Activated naive CD4-positive, alpha-beta T cell treated with anti-CD3 and anti-CD28 coated beads, Interleukin-2, amount 50 U/mL, for 24 hours (primary cell): ENCODE measurements at regions not wholly inside any gene's neighbourhood (a gene's known extent, or its start where the extent isn't known, plus 50 kb on each side); places are given as distances from the start of the nearest gene placed in this dataset.
"Not testable (repeated sequence)": the region's sequence is repeated elsewhere in the genome, so short reads cannot be mapped to it uniquely, and the experiment has no call there.

ENCODE experiments used
- H3K27ac Mint-ChIP-seq: one replicate; pipeline ENCODE4 v1.8.0; 2021; ENCODE audit warnings: mild to moderate bottlenecking, mixed read lengths
- H3K27me3 Mint-ChIP-seq: one replicate; pipeline ENCODE4 v1.8.0; 2021; ENCODE audit warnings: mixed read lengths
- H3K36me3 Mint-ChIP-seq: one replicate; pipeline ENCODE4 v1.8.0; 2021; ENCODE audit warnings: mixed read lengths
- H3K4me1 Mint-ChIP-seq: one replicate; pipeline ENCODE4 v1.8.0; 2021; ENCODE audit warnings: mixed read lengths
- H3K4me3 Mint-ChIP-seq: one replicate; pipeline ENCODE4 v1.8.0; 2021; ENCODE audit warnings: mild to moderate bottlenecking, mixed read lengths
- H3K9me3 Mint-ChIP-seq: one replicate; pipeline ENCODE4 v1.8.0; 2021; ENCODE audit warnings: mixed read lengths

DNA sequence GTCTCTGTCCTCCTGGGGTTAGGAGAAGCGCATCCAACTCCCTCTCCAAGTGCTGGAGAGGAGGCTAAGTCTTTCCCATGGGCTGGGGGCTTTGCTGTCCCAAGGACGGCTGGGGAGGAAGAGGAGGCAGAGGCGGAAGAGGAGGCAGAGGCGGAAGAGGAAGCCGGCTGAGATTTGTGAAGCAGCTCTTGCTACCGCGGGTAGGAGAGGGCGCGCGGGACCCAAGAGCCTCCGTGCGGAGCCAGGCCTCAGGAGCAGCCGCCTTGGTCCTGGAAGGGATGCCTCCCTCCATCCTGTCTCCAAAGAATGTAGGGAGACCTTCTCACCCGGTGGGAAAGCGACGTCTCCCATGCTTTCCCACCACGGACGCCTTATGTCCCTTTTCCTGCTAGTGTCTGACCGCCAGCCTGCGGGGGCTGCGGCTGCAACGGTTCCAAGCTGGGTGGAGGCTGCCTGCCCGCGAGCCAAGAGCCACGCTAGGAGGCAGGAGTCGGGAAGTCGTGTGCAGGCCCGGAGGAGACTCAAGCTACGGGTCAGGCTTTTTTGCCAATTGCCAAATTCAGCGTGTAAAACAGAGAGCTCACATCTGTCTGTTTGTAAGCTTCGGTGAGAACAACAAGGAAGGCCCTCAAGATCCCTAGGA lies 320.3 kb downstream of the FAM72C start:
- Mint-ChIP-seq H3K36me3 (peaks cover 3% of the 10 kb centered on the region), H3K4me1 (no peaks in the 10 kb centered on the region), H3K27ac (no peak overlapping the region), H3K27me3 (peaks cover 71% of the 10 kb centered on the region), H3K9me3 (peaks cover 21% of the 10 kb centered on the region), H3K4me3 (no peak overlapping the region)

DNA sequence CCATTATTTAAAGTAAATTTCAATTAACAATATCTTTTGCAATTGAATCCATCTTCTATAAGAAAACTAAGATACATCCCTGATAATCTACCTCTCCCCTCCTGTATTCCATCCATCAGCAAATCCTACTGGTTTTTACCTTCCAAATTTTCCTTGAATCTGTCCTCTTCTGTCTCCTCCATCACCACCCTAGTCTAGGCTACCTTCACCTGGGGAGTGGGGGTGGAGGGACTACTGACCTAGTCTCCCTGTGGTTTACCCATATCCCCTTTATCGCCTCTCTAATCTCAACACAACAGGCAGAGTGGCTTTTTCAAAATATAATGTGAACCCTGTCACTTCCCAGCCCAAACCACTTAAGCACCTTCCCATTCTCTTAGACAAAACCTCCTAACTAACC lies 327.8 kb downstream of the FAM72C start:
- H3K4me3 Mint-ChIP-seq, H3K36me3 Mint-ChIP-seq, H3K4me1 Mint-ChIP-seq, H3K27ac Mint-ChIP-seq: not testable (repeated sequence)
- peaks cover 16% of the 10 kb centered on the region for H3K9me3 Mint-ChIP-seq
- peaks cover 37% of the 10 kb centered on the region for H3K27me3 Mint-ChIP-seq

DNA sequence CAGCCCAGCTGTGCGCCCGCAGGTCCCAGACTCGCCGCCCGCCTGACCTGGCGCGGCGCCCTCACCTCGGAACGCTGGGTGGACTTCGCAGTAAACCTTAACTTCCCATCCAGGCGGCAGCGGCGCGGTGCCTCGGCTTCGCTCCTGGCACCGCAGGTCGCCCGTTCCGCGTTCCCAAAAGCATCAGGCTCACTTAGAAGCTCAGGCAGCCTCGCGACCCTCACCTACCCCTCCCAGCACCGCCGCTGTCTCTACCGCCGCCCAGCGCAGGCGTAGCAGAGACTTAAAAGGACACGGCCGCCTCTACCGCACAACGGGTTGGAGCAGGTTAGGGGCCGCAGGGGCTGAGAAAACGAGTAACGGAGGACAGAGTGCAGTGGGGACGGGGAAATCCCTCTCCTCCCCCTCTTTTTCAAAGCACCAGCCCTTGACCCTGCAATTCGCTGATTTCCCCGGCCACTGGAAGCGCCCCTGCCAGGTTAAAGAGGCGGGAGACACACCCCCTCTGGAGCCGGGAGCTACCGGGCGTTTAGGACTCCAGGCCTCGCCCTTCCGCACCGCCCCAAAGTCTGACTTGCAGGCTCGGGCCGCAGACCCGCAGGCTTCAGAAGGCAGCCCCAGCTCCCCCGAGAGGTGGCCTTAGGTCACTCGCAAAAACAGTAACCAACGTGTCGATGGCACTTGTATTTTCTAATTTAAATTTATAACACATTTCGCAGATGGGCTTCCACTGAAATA lies 328.5 kb downstream of the FAM72C start:
- H3K4me1 Mint-ChIP-seq = no peaks in the 10 kb centered on the region
- no peak overlapping the region for H3K4me3 Mint-ChIP-seq
- peaks cover 32% of the 10 kb centered on the region for H3K27me3 Mint-ChIP-seq
- no peaks in the 10 kb centered on the region for H3K36me3 Mint-ChIP-seq
- H3K9me3 Mint-ChIP-seq = peaks cover 14% of the 10 kb centered on the region
- no peak overlapping the region for H3K27ac Mint-ChIP-seq

DNA sequence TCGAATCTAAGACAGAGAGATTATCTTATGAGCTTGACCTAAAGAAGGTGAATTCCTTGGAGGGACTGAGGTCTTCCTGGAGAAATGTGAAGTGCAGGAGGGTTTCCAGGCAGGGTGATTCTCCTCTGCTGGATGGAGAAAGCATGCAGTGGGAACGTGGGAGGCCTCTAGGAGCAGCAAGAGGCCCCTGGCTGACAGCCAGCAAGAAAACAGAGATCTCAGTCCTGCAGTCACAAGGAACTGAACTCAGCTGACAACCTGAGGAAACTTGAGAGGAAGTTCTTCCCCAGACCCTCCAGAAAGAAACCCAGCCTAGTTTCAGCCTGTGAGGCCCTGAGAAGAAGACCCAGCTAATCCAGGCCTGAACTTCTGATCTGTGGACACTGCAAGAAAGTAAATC lies 345.9 kb downstream of the FAM72C start:
- Mint-ChIP-seq H3K27me3 (peaks cover 21% of the 10 kb centered on the region), H3K4me1 (no peaks in the 10 kb centered on the region), H3K27ac (no peak overlapping the region), H3K9me3 (peaks cover 5% of the 10 kb centered on the region), H3K36me3 (no peaks in the 10 kb centered on the region), H3K4me3 (no peak overlapping the region)

DNA sequence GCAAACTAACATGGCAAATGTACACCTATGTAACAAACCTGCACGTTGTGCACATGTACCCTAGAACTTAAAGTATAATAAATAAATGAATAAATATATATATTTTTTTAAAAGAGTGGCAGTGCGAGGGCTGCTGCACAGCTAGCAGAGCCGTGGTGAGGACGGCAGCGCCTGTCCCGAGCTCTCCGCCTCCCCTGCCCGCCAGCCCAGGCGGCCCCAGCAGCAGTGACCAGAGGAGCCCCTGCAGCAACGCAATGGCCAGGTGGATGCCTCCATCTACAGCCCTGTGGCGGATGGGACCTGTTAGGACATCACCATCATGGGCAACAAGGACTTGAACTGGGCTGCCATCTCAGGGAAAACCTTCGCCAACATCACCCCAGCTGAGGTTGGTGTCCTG lies 351.9 kb downstream of the FAM72C start:
- Mint-ChIP-seq H3K9me3 (no peaks in the 10 kb centered on the region), H3K4me3 (no peak overlapping the region), H3K27ac (no peak overlapping the region)

DNA sequence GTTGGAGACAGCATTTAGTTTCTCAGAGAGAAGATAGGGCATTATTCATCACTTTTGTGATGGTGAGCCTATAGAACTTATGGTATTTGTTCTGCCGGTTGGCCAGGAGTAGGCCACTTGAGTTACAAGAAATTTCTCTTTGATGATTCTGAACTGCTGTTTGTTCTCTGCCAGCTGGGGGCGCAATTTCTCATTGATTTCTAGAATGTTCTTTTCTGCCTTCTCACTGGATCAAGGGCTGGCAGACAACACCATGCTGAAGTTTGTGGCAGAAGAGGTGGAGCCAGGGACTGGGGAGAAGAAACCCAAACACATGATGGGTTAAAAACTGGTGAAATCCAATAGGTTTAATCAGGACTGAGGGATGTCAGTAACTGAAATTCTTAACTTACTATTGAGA lies 360.6 kb downstream of the FAM72C start:
- no peak overlapping the region for H3K4me3 Mint-ChIP-seq
- H3K36me3 Mint-ChIP-seq = no peaks in the 10 kb centered on the region
- H3K9me3 Mint-ChIP-seq = no peaks in the 10 kb centered on the region
- no peak overlapping the region for H3K27ac Mint-ChIP-seq
- no peaks in the 10 kb centered on the region for H3K27me3 Mint-ChIP-seq
- H3K4me1 Mint-ChIP-seq = no peaks in the 10 kb centered on the region

More for the DNA sequence above, 351.9 kb downstream of the FAM72C start:
- no peaks in the 10 kb centered on the region for H3K36me3 Mint-ChIP-seq
- no peaks in the 10 kb centered on the region for H3K4me1 Mint-ChIP-seq
- H3K27me3 Mint-ChIP-seq = peaks cover 5% of the 10 kb centered on the region

DNA sequence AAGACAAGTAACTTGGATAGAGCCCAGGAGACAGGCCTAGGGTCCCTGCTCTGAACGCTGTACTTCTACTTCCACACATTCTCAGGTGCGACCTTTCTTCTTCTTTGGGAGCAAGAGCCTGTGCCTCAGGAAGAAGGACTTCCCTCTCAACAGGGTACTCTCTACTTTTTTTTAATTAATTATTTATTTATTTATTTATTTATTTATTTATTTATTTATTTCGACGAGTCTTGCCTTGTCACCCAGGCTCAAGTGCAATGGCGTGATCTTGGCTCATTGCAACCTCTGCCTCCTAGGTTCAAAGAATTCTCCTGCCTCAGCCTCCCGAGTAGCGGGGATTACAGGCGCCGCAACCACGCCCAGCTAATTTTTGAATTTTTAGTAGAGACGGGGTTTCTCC lies 361.6 kb downstream of the FAM72C start:
- no peak overlapping the region for H3K27ac Mint-ChIP-seq
- H3K36me3 Mint-ChIP-seq = no peaks in the 10 kb centered on the region
- H3K4me3 Mint-ChIP-seq = no peak overlapping the region
- no peaks in the 10 kb centered on the region for H3K27me3 Mint-ChIP-seq
- no peaks in the 10 kb centered on the region for H3K4me1 Mint-ChIP-seq
- no peaks in the 10 kb centered on the region for H3K9me3 Mint-ChIP-seq

DNA sequence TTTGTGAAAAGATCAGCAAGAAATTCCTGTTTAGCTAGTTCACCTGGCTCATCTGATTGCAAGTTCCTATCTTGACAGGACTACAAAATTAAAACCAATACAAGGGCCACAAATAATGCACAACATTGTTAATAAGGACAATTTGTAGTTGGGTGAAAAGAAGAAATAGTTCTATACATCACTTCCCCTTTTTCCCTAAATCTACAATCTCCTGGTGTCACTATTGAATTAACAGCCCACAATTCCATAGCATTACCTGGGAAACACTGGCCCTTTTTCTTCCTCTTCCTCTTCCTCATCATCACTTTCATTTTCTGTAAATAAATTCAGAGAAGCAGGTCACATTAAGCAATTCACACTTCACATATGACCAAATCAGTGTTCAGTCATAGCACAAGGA lies 366.9 kb downstream of the FAM72C start:
- Mint-ChIP-seq H3K4me3 (no peak overlapping the region), H3K27ac (no peak overlapping the region), H3K36me3 (no peaks in the 10 kb centered on the region), H3K27me3 (peaks cover 3% of the 10 kb centered on the region), H3K9me3 (no peaks in the 10 kb centered on the region), H3K4me1 (no peaks in the 10 kb centered on the region)

DNA sequence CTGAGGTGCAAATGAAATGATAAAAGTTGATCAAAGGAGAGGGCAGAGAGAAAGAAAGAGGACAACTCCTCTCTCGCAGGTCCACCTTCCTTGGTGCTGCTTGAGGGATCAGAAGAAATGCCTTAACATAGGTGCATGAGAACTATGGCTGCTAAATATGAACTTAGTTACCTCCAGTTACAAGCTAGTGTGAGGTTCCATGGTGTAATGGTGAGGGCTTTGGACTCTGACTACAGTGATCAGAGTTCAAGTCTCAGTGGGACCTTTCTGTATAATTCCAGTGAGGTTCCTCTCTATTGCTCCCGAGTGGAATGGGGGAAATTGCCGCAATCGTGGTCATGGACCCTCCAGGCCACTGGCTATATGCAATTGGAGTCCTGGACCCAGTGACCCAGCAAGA lies 387.3 kb downstream of the FAM72C start:
- no peaks in the 10 kb centered on the region for H3K36me3 Mint-ChIP-seq
- no peak overlapping the region for H3K4me3 Mint-ChIP-seq
- no peaks in the 10 kb centered on the region for H3K9me3 Mint-ChIP-seq
- H3K27ac Mint-ChIP-seq = no peak overlapping the region
- H3K4me1 Mint-ChIP-seq = no peaks in the 10 kb centered on the region
- H3K27me3 Mint-ChIP-seq = peaks cover 10% of the 10 kb centered on the region

DNA sequence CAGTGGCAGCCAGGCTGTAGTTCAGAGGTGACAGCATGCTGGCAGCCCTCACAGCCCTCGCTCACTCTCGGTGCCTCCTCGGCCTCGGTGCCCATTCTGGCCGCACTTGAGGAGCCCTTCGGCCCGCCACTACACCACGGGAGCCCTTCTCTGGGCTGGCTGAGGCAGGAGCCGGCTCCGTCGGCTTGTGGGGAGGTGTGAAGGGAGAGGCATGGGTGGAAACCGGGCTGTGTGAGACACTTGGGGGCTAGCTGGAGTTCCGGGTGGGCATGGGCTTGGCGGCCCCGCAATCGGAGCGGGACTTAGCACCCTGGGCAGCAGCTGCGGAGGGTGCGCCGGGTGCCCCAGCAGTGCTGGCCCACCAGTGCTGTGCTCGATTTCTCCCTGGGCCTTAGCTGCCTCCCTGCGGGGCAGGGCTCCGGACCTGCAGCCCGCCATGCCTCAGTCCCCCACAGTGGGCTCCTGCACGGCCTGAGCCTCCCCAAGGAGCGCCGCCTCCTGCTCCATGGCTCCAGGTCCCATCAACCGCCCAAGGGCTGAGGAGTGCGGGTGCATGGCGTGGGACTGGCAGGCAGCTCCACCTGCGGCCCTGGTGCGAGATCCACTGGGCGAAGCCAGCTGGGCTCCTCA lies 396.8 kb downstream of the FAM72C start:
- H3K9me3 Mint-ChIP-seq = no peaks in the 10 kb centered on the region
- H3K4me3 Mint-ChIP-seq = no peak overlapping the region
- no peaks in the 10 kb centered on the region for H3K36me3 Mint-ChIP-seq
- H3K4me1 Mint-ChIP-seq = no peaks in the 10 kb centered on the region
- H3K27ac Mint-ChIP-seq = no peak overlapping the region
- no peaks in the 10 kb centered on the region for H3K27me3 Mint-ChIP-seq

DNA sequence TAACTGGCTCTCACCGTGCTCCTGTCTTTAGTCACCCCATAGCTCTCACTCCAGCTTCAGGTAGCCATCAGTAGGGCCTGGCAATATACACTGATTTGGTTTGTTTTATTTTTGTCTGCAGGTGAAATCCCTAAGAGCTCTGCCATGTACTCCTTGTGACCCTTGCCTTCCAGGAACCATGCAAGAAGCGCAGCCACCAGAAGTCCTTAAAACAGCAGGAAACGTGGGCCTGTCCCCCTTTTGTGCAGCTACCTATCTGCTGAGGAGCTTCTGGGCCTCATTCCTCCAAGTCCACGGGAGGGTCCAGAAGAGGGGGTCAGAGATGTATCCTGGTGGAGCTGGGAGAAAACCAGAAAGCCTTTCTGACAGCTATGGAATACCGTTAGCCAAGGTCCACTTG lies 399.1 kb downstream of the FAM72C start:
- H3K9me3 Mint-ChIP-seq, H3K36me3 Mint-ChIP-seq, H3K4me3 Mint-ChIP-seq, H3K27me3 Mint-ChIP-seq, H3K27ac Mint-ChIP-seq, H3K4me1 Mint-ChIP-seq: not testable (repeated sequence)

DNA sequence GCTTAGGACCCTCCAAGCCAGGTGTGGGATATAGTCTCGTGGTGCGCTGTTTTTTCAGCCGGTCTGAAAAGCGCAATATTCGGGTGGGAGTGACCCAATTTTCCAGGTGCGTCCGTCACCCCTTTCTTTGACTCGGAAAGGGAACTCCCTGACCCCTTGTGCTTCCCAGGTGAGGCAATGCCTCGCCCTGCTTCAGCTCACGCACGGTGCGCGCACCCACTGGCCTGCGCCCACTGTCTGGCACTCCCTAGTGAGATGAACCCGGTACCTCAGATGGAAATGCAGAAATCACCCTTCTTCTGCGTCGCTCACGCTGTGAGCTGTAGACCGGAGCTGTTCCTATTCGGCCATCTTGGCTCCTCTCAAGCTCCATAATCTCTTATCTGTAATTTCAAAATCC lies 408.0 kb downstream of the FAM72C start:
- not testable (repeated sequence) for H3K4me1 Mint-ChIP-seq, H3K27ac Mint-ChIP-seq, H3K27me3 Mint-ChIP-seq, H3K9me3 Mint-ChIP-seq, H3K36me3 Mint-ChIP-seq, H3K4me3 Mint-ChIP-seq

DNA sequence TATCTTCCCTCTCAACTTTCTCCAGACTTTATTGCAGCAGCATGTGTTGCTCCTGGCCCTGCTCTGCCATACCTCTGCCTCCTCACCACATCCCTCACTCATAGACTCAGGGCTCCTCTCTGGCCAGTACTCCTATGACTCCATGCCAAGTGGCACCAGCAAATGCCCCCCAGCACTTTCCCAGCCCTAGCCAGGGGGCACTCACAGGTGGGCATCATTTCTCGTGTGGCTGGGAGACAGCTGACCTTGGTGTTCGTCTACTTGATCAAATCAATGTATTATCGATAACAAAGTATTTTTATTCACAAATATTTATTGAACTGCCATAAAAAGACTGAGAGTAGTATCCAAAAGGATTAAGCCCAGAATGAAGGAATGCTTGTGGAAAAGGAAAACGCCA lies 418.2 kb downstream of the FAM72C start:
- Mint-ChIP-seq H3K4me3 (no peak overlapping the region), H3K27ac (no peak overlapping the region), H3K27me3 (peaks cover 2% of the 10 kb centered on the region), H3K4me1 (no peaks in the 10 kb centered on the region), H3K9me3 (peaks cover 17% of the 10 kb centered on the region), H3K36me3 (no peaks in the 10 kb centered on the region)

DNA sequence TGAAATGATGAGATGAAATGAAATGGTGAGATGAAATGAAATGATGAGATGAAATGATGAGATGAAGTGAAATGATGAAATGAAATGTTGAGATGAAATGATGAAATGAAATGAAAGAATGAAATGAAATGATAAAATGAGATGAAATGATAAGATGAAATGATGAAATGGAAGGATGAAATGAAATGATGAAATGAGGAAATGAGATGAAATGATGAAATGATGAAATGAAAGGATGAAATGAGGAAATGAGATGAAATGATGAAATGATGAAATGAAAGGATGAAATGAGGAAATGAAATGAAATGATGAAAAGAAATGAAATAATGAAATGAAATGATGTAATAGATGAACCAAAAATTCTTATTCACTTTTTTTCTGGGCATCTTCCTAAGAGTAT lies 467.1 kb downstream of the FAM72C start:
- not testable (repeated sequence) for H3K27ac Mint-ChIP-seq

DNA sequence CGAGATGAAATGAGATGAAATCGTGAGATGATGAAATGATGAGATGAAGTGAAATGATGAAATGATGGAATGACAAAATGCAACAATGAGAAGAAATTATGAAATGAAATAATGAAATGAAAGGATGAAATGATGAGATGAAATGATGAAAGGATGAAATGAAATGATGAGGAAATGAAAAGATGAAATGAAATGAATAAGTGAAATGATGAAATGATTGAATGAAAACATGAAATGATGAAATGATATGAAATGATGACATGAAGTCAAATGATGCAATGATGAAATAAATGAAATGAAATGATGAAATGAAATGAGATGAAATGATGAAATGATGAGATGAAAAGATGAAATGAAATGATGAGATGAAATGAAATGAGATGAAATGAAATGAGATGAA lies 467.7 kb downstream of the FAM72C start:
- not testable (repeated sequence) for H3K27ac Mint-ChIP-seq, H3K4me3 Mint-ChIP-seq, H3K36me3 Mint-ChIP-seq, H3K4me1 Mint-ChIP-seq
- peaks cover 11% of the 10 kb centered on the region for H3K27me3 Mint-ChIP-seq
- H3K9me3 Mint-ChIP-seq = peaks cover 26% of the 10 kb centered on the region

More for the DNA sequence above, 467.1 kb downstream of the FAM72C start:
- peaks cover 11% of the 10 kb centered on the region for H3K27me3 Mint-ChIP-seq
- H3K9me3 Mint-ChIP-seq = peaks cover 26% of the 10 kb centered on the region
- H3K36me3 Mint-ChIP-seq, H3K4me1 Mint-ChIP-seq, H3K4me3 Mint-ChIP-seq: not testable (repeated sequence)

DNA sequence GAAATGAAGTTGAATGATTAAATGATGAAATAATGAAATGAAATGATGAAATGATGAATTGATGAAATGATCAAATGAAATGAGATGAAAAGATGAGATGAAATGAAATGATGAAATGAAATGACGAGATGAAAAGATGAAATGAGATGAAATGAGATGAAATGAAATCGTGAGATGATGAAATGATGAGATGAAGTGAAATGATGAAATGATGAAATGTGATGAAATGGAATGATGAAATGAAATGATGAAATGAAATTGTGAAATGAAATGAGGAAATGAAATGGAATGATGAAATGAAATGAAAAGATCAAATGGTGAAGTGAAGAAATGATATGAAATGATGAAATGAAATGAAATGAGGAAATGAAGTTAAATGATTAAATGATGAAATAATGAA lies 468.7 kb downstream of the FAM72C start:
- not testable (repeated sequence) for H3K4me3 Mint-ChIP-seq, H3K27ac Mint-ChIP-seq

More for the DNA sequence above, 468.7 kb downstream of the FAM72C start:
- not testable (repeated sequence) for H3K36me3 Mint-ChIP-seq, H3K4me1 Mint-ChIP-seq
- peaks cover 26% of the 10 kb centered on the region for H3K9me3 Mint-ChIP-seq
- peaks cover 11% of the 10 kb centered on the region for H3K27me3 Mint-ChIP-seq
